CD4-positive, alpha-beta T cell treated with Interleukin-4 for 4 hours (primary cell): ENCODE measurements at regions not wholly inside any gene's neighbourhood (a gene's known extent, or its start where the extent isn't known, plus 50 kb on each side); places are given as distances from the start of the nearest gene placed in this dataset.

Experiments
- DNase-seq: peaks from one replicate; pipeline ENCODE4 v3.0.0-alpha.2; 2020

GRCh38 chr1:25034736-25035522, 104.9 kb upstream of the RUNX3 start:
- no peak for DNase-seq

DNA sequence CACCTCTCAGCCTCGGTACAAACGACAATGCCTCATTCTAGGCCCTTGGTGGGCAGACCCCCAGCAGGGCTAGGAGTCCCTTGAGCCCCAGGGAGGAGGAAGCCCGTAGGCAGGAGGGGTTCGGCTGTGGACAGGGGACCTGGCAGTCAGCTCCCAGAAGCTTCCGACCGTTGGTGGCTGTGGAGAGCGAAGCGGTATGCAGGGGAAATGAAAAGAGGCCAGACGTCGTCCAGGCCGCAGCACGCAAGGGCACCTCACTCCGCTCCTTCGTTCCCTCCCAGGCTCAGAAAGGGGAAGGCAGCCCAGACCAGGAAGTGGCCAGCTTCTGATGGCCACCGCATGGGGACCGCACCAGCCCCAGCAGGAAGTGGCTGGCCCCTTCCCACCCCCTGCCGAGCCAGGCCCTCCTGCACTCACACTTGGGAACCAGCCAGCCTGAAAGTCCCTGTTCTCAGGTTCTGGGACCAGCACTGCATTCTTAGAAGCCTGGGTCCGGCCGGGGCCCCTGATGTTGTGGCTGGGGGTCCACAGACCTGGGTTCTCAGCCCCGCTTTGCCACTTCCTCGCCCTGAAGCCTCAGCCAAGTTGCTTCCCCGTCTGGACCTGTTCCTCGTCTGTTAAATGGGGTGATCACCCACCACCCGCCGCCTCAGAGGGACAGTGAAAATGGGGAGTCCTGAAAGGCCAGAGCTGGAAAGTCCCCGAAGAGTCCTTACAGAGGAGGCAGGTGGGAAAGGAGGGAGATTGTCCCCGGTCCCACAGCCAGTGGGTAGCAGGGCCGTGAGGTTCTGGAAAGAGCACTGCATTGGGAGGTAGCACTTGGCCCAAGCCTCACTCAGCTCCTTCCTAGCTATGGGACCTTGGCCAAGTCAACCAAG, 104.0 kb upstream of the RUNX3 start:
- DNase-seq, result peak; percentile 38

DNA sequence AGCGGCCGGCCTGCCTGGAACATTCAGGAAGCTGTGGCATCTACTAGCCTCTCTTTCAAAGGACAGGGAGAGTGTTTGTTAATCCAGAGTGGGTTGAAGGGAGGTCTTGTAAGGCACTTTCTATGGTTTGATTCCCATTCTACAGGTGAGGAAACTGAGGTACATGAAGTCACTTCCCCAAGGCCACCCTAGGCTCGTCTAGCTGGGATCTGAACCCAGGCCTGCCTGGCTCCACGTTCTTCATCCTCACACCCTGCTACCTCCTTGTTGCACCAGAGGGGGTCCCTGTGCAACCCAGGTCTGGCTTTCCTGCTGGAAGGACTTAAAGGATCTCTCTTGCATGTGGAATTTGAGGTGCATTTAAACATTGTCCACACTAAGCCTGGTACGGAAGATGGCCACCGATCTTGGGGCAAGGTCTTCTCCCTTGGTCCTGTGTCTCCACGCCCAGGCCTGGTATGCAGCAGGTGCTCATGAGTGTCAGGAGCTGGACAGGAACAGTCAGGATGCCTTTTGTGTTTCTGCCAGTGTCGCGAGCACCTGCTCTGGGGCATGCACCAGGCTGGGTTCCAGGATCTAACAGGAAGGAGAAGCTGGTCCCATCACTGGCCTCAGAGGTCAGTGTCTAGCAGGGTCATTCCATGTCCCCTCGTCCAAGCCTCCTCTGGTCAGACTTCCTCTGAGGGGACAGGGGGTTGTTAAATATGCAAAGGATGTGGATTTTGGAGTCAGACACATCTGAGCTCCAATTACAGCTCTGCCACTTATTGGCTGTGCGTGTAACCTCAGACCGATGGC, 103.2 kb upstream of the RUNX3 start:
- no peak for DNase-seq

DNA sequence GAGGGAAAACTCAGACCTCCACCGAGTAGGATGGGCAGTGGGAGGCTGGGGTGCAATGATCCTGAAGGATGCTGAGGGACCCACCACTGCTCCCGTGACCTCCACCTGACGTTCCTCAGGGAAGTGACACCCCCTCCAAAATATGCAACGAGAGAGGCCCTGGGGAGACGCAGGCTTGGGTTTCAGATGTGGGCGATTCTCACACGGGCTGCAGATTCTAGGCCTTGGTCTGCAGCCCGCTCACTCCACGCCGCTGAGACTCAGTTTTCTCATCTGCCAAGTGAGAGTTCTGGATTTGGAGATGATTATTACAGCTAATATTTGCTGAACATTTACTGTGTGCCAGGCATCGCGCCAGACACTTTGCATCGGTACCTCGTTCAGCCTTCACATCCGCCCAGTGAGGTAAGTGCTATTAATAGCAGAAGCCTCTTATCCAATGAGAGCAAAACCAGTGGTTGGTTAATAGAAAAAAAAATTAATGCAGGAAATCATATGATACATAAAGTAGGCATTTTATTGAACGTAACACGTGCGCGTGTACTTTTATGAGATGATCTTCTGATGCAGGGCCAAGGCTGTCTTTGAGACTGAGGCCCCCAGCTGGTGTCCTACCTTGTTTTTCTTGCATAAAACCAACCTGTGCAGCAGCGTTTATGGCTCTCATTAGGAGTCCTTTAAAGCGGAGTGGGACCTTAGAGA, 102.0 kb upstream of the RUNX3 start:
- DNase-seq, result peak; percentile 87

DNA sequence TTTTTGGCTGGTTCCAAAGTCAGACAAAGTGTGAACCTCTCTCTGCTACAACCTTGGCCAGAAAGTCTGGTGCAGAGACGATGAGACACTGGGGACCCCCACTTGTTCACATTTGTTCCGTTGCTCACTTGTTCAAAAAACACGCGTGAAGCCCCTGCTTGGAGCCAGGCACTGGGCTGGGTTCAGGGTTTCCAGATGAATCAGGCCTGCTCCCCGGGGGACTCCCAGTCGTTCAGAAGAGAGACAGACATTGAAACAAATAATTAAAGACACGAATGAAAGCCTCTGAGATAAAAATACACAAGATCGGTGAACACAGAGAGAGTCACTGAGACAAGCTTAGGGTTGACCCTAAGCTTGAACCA, 101.5 kb upstream of the RUNX3 start:
- peak; percentile 39 for DNase-seq

GRCh38 chr1:25030674-25031589, 100.9 kb upstream of the RUNX3 start:
- peak; percentile 80 for DNase-seq

DNA sequence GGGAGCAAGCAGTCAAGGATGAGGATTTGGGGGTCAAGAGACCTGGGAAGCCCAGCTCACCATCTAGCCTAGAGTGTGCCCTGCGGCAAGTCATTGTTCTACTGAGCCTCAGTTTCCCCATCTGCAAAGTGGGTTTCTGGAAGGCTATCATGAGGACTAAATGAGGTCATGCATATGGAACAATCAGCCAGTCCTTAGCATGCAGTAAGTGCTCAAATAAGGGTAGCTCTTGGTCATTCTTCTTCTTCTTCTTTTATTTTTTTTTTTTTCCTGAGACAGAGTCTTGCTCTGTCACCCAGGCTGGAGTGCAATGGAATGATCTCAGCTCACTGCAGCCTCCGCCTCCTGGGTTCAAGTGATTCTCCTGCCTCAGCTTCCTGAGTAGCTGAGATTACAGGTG, 99.9 kb upstream of the RUNX3 start:
- no peak for DNase-seq

- DNase-seq, result peak; percentile 31
Observed at GRCh38 chr1:25028907-25029599, 99.0 kb upstream of the RUNX3 start.

- DNase-seq, result no peak
Observed at GRCh38 chr1:25028587-25028906, 98.5 kb upstream of the RUNX3 start.

- no peak for DNase-seq
Observed at GRCh38 chr1:25027822-25028586, 97.9 kb upstream of the RUNX3 start.

DNA sequence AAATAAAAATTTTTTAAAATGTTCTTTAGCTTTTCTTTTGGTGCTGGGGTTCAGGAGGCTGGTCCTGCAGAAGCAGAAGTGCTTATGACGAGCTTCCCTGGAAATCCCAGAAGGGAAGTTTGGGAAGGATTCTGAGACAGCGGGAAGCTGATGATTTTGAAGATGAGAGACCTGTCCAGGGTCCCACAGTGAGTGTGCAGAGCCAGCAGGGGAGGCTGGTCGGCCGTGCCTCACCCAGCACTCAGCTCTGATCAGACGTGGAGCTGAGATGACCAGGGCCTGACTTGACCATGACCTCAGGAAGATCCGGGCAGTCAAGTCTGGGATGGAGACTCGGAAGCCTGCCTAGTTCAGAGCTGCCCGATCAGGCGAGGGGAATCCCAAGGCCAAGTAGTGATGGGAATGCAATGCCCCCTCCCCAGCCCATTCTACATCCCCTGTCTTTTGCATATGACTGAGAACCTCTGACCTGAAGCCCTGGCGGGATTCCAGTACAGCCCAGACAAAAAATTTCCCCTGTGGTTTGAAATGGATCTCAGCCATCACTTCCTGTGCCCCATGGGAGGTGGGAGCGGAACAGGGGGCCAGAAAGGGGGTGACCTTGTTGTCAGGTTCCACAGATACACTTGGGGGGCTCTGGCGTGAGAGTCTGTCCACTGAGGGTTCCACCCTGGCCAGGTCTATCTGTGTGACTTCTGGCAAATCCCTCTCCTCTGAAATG, 96.8 kb upstream of the RUNX3 start:
- no peak for DNase-seq

- no peak for DNase-seq
Observed at GRCh38 chr1:25026304-25026703, 96.2 kb upstream of the RUNX3 start.

DNA sequence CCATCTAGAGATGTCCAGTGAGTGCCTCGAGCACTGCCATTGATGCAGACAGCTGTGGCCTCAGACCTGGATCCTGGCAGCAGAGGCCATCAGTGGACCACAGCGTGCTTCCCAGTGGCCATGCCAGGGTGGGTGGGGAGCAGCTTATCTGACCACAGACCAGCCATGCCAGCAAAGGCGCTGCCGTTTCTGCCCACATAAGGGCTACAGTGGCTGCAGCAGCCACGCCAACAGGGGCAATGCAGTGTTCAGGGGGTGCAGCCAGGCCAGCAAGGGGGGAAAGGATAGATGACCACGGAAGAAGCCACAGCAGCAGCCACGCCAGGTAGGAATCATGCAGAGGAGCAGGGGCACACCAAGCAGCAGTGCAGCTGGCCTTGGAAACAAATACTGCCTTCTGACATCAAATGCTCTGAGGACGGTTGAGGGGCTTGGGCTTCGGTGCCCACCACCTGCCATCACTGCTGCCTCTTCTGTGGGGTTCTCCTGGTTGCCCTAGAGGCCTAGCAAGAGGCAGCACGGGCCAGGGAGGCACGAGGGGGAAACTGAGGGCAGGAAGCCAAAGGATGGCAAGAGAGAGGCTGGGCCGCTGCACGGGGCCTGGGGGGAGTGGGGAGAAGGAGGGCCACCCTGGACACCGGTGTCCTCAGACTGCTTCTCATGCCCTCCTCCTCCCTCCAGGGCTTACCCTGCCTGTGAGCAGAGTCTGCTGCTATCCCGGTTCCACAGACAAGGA, 94.7 kb upstream of the RUNX3 start:
- DNase-seq, result no peak

GRCh38 chr1:25023826-25024225, 93.8 kb upstream of the RUNX3 start:
- DNase-seq, result no peak

DNA sequence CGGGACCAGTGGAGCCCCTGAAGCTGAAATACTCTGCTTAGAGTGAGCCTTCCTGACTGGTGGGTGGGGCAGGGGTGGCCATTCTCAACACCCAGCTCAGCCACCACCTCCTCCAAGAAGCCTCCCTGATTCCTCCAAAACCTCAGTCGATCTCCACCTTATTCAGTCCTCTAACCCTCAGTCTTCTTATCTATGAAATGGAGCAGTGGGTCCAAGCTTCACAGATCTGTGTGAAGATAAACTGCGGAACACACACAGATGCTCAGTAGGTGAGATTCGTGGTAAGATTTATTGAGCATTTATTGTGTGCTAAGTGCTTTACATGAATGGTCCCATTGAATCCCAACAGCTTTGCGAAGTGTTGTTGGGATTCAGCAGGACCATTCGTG, 93.1 kb upstream of the RUNX3 start:
- DNase-seq, result no peak

GRCh38 chr1:25022361-25023189, 92.5 kb upstream of the RUNX3 start:
- peak; percentile 96 for DNase-seq

GRCh38 chr1:25021591-25022215, 91.6 kb upstream of the RUNX3 start:
- DNase-seq, result no peak
